ENCODE measurements at regions not wholly inside any gene's neighbourhood (a gene's known extent, or its start where the extent isn't known, plus 50 kb on each side); places are given as distances from the start of the nearest gene placed in this dataset.
"Not testable (repeated sequence)": the region's sequence is repeated elsewhere in the genome, so short reads cannot be mapped to it uniquely, and the experiment has no call there.

DNA sequence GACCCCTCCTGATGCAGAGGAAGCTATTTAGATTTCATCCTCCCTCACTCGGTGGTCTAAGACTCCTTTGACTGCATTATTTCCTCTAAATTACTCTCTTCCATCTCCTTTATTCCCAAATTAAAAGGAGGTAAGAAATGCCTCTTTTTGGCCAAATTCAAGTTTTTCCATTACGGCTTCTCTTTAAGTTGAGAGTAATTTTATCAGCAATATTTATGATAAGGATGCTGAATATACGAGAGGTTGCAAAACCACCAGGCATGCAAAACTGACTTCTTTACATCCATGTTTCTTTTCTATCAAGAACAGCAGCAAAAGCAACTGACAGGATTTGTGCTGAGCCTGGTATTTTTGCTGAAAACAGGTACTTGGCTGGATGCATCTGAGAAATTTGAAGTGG, 262.0 kb upstream of the RARB start:
- no peak for DNase-seq

DNA sequence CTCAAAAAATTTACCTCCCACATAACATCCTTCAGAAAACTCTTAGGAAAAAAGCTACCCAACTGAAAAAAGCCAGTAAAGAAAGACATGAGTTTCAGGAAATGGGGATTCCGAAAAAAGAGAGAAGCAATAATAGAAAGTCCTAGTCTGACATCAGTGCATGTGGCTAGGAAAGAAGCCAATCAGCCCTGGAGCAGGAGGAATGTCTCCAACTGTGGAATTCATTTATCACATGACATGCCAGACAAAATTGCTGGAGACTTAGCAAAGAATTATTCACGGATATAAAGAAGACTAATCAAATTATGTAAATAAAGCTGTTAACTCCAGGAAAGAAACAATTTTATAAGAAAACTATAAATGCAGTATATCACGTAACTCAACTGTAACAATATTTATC, 258.9 kb upstream of the RARB start:
- DNase-seq, result no peak

DNA sequence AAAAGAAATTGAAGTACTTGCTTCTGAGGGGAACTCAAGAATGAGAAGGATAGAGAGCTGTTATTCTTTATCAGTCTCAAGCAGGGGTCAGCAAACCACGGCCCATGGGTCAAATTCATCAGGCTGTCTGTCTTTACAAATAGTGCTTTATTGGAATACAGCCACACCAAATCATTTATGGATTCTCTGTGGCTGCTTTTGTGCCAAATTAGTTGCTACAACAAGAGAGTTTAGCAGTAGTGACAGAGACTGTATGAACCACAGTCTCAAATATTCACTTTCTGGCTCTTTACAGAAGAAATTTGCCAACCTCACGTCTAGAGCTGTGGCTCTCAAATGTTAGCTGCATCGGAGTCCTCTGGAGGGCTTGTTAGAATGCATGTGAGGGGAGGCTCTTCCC, 258.0 kb upstream of the RARB start:
- no peak for DNase-seq

- DNase-seq, result no peak
These were observed 256.8 kb upstream of the RARB start for GRCh38 chr3:25171118-25171807.

- DNase-seq, result peak; percentile 11 to 60
These were observed 256.2 kb upstream of the RARB start for GRCh38 chr3:25171897-25172296.

- DNase-seq, result no peak
These were observed 254.5 kb upstream of the RARB start for GRCh38 chr3:25173606-25174005.

GRCh38 chr3:25174251-25174650, 253.8 kb upstream of the RARB start:
- no peak for DNase-seq

- no peak for DNase-seq
These were observed 251.0 kb upstream of the RARB start for GRCh38 chr3:25177041-25177440.

- no peak for DNase-seq
These were observed 249.4 kb upstream of the RARB start for GRCh38 chr3:25178672-25179071.

GRCh38 chr3:25181096-25181495, 247.0 kb upstream of the RARB start:
- DNase-seq, result no peak

GRCh38 chr3:25182794-25183193, 245.3 kb upstream of the RARB start:
- no peak for DNase-seq

DNA sequence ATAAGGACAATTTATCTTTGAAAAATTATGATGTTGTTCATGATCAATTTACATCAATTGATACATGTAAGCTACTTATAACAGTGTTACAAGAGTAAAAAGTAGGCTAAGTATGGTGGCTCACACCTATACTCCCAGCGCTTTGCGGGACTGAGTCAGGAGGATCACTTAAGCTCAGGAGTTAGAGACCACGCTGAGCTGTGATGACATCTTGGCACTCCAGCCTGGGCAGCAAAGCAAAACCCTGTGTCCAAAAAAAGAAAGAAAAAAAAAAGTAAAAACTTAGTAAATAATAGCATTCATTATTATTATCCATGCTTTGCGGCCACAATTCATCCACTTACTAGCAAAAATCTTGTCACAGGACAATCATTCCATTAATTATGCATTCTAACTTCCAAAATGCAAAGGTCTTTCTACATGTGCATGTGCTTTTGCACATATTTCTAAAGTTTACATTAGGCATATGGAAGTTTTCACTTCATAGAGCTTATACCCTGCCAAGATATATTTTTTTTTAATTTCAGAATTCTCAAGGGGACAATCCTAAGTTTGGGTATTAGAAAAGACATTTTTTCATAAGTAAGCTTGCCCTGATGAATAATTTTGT, 243.3 kb upstream of the RARB start:
- no peak for DNase-seq

DNA sequence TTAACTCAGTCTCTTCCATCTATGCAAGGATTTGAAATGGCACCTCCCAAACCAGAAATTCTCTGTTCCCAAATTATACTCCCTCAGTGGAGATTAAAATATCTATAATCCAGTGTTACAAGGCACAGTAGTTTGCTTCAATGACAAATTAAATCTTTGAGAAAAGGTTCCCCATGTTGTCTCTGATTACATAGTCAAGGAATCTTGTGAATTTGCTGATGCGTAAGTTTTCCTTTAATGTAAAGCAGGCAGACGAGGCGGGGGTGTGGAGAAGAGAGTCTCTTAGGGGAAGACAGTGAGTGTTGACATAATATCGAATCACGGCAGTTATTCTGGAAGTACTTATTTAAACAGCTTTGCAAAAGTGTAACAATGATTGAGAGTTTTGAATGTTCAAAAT, 236.4 kb upstream of the RARB start:
- DNase-seq, result no peak

GRCh38 chr3:25199567-25199966, 228.5 kb upstream of the RARB start:
- DNase-seq, result not testable (repeated sequence)

- DNase-seq, result no peak
These were observed 215.3 kb upstream of the RARB start for GRCh38 chr3:25212736-25213135.

GRCh38 chr3:25214034-25214433, 214.0 kb upstream of the RARB start:
- no peak for DNase-seq

DNA sequence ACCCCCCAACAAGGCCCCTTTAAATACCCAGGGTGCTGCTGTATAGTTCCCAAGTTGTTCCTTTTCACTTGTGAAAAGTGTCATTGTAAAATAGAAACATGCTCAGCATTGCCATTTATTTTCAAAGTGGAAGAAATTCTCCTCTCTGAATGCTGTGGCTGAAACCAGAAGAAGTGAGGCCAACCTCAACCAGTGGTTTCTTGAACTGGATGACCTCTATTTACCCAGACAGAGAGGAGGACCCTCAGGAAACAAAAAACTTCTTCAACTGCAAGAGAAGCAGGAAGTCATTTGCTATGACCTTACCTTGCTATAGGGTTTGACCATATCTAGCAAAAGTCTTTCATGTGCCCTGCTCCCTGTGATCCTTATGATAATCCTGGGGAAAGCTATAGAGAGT, 209.7 kb upstream of the RARB start:
- DNase-seq, result no peak

- no peak for DNase-seq
These were observed 201.3 kb upstream of the RARB start for GRCh38 chr3:25226747-25227146.

DNA sequence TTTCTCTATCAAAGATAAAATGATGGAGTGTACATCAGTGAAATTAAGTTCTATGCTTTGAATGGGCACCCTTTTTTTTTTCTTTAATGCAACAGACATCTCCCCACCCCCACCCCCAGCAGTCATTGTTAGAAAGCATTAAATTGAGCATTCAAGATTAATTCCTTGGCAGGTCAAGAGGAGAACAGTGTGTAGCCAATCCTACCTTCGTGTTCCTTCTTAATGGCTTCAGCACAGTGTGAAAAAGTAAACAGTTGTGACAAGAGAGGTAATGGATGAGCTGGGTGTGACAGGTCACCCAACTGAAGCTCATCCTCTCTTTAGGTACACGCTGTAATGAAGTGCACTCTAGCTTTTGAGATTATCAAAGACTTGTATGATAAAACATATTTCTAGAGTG, 198.5 kb upstream of the RARB start:
- DNase-seq, result no peak

- DNase-seq, result no peak
These were observed 193.0 kb upstream of the RARB start for GRCh38 chr3:25235031-25235430.

GRCh38 chr3:25235466-25235865, 192.6 kb upstream of the RARB start:
- no peak for DNase-seq

- DNase-seq, result no peak
These were observed 190.5 kb upstream of the RARB start for GRCh38 chr3:25237602-25238001.

GRCh38 chr3:25239042-25239441, 189.0 kb upstream of the RARB start:
- DNase-seq, result no peak

DNA sequence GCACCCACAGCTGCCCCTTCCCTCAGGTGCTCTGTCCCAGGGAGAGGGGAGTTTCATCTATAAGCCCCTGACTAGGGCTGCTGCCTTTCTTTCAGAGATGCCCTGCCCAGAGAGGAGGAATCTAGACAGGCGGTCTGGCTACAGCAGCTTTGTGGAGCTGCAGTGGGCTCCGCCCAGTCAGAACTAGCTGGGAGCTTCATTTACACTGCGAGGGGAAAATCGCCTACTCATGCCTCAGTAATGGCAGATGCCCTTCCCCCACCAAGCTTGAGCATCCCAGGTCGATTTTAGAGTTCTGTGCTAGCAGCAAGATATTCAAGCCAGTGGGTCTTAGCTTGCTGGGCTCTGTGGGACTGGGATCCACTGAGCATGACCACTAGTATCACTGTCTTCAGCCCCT, 181.2 kb upstream of the RARB start:
- no peak for DNase-seq

DNA sequence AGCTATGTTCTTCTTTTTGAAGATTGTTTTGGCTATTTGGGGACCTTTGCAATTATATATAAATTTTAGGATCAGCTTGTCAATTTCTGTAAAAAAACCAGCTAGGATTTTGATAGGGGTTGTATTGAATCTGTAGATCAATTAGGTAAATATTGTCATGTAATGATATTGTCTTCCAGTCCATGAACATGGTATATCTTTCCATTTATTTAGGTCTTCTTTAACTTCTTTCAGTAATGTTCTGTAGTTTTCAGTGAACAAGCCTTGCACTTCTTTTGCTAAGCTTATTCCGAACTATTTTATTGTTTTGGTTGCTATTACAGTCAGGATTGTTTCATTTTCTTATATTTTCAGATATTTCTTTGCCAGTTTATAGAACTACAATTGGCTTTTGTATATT, 175.8 kb upstream of the RARB start:
- DNase-seq, result no peak
